ENCODE measurements at regions not wholly inside any gene's neighbourhood (a gene's known extent, or its start where the extent isn't known, plus 50 kb on each side); places are given as distances from the start of the nearest gene placed in this dataset.

DNA sequence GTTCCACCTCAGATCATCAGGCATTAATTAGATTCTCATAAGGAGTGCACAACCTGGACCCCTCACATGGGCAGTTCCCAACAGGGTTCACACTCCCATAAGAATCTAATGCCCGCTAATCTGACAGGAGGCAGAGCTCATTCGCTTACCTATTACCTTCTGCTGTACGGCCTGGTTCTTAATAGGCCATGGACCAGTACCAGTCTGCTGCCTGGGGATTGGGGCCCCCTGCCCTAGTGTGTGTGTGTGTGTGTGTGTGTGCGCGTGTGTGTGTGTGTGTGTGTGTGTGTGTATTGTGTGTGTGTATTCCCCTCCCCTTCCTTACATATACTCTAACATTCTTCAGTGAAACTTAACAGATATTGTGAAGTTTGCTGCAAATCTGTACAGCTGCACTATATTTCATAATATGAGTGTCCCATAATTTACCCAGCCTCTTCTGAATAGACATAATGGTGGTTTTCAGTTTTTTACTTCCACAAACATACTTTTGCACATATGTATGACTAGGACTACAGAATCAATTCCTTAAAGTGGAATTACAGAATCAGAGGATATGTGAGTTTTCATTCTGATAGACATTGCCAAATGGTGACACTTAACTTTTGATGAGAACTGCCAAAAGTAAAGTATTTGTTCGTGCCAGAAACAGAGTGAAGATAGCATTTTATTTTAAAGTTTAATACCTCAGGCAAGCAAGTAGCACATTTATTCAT lies 205.2 kb upstream of the EEA1 start:
- DNase-seq, result no peak

DNA sequence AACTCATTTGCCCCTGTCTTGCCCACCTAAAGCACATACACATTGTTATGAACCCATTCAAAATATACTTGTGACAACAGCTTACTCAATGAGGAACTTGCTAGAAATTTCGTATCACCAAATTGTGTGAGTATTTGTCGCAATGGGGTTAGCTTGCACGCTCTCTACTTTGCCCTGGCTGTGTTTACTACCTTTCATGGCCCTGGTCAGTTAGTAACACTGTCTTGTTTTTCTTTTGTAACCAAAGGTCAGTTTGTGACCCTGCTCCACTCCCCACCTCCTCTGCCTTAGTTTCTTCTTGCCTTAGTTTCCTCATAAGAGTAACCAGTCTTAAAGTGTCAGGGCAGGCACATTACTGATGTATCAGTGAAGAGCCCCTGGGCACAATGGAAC lies 205.8 kb upstream of the EEA1 start:
- DNase-seq, result no peak

DNA sequence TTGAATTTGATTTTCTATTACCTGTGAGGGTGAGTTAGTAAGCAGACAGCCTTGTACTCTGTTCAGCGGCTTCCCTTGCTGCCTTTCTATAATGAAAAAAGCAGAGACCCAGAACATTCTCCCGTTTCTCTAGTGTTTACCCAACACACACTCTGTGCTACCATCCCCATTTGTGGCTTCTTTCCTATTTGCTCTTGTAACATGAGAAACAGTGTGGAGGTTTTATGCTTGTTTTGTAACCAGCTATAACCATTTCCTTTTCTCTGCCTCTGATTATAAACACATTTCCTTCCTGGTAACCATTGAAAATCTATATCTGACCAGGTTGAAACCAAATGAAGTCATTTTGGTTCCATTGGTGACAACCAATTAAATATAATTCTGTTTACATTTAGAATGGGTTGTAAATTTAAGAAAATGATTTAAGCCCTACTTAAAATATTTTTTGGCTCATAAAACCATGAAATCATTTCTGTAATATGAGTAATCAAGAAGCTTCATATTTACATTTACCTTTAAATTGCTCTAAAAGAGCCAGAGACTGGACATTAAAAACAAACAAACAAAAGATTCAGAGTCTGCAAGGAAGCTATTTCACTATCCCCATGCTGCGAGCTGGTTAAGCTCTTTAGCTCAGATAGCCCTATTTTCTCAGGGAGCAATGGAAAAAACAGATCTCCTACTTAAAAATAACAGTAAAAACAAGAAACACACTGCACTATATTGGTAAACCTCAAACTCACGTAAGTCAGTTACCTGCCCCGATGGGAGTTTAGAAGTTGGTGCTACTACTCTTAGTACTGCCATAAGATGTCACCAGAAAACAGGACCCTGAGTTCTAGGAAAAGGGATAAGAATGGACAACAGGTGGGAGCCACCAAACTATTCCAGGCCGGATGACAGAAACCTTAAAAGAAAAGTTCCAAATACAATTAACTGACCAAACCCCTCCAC lies 206.5 kb upstream of the EEA1 start:
- DNase-seq, result no peak

DNA sequence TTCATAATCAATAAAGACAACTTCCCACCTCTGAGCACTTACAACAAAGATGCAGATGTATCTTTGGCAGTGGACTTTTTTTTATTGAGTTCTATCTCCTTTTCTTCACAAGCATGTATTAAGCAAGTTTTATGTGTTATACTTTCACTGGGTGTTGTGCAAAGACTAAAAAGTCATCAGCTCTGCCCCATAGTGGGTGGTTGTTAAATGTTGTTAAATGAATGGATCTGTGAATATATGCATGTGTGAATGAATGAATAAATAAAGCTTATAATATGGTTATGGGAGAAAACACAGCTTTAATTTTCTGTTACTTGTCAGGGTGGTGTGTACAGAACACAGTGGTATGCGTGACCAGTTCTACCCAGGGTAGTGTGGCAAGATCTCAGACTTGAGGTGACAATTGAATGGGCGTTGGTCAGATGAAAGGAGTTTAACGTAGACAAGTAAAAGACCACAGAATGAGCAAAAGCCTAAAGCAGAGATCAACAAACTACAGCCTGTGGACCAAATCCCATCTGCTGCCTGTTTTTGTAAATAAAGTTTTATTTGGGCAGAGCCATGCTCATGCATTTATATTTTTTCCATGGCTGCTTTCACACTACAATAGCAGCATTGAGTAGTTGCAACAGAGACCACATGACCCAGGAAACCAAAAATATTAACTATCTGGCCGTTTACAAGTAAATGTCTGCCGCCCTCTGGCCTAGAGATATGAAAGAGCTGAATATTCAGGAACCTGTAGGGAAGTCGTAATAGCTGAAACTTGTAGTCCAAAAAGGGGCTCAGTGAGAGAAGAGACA lies 207.4 kb upstream of the EEA1 start:
- DNase-seq, result no peak

DNA sequence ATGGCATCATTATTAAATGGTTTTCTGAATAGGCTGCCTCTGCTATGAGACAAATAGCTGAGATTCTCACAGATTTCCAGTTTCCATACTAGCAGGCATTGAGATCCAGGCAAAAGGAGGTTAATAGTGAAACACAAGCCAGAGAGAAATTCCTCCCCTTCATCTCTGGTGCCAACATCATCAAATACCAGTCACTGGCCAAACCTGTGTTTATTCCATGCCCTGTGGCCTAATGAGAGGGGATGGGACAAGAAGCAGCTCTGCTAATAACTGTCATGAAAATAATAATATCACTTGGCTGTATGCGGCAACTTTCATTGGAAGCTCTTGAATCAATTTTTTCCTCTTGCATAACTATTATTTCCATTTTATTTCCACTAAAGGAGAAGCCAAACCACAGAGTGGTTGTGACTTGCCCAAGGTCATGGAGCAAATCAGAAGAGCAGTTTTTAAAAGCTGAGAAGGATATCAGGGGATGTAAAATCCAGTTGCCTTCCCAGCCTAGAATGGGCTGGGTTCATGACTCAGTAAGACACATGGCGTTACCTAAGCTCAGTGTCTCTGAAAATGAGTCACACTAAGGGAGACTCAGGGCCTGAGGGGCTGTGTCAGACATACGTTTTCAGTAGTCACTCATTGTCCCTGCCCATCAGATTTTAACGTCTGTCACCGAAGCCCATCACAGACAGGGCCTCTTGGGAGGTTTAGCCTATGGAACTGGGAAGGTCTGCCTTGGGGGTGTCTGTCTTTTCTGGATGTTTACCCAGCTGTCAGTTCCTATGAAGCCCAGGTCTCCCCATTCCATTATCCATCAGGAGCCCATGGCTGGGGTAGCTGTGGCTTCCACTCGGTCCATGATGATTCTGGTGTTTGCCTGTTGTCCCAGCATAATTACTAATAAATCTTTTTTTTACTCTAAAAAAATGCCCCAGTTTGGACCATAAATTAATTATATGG lies 208.8 kb upstream of the EEA1 start:
- no peak for DNase-seq

DNA sequence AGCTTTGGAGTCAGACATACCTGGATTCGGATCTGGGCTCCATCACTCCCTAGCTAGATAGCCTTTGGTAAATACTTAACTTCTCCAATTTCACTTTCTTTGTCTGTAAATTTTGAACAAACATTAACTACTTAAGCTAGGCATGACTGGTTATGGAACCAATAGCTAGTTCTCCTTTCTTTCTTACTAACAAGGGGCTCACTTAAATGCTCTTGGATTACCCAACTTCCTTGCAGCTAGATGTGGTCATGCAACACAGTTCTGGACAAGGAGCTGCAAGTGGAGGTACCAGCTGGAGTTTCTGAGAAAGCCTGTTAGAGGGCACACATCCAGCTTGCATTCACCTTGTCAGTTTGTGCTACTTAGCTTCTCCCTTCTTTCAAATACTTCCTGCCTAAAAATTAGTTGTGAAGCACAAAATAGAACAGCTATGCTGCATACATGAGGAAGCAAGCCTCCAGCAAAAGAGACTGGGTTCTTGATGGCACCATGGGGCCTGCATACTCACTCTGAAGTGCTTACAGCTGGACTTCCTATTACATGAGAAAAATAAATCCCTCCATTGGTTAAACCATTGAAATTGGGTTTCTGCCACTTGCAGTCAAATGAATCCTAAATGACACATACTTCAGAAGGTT lies 210.1 kb upstream of the EEA1 start:
- DNase-seq, result no peak

DNA sequence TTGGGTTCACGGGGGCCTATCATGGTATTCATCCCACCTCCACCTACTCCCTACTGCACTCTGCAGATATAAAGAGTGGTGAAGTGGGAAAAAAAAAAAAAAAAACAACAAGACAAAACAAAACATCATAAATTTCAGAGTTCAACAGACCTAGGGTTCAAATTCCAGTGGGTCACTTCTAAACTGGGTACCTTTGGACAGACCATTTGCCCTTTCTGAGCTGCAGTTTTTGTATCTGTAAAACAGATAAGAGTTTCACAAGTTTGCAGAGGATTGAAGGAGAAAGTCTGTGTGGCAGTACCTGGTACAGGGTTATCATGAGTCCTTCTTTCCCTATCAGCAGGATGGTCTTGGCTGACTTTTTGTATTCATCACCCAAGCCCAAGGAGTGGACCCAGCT lies 211.2 kb upstream of the EEA1 start:
- DNase-seq, result no peak

DNA sequence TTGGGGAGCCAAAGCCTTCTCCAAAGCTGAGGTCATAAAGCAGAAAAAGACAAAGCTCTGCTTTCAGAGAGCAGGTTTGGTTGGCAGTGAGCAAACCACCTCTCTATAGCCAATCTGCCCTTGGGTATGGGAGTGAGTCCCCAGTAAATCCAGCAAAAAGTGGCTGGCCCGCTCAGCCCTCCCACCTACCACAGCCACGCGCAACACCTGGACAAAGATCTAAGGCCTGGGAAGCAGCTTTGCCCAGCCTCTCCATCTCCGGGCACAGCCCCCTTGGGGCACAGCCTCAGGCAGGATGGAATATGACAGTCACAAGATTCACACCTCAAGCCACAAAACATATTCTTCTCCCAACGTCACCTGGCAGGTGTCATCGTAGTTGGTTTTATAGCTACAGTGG lies 211.7 kb upstream of the EEA1 start:
- DNase-seq, result no peak

DNA sequence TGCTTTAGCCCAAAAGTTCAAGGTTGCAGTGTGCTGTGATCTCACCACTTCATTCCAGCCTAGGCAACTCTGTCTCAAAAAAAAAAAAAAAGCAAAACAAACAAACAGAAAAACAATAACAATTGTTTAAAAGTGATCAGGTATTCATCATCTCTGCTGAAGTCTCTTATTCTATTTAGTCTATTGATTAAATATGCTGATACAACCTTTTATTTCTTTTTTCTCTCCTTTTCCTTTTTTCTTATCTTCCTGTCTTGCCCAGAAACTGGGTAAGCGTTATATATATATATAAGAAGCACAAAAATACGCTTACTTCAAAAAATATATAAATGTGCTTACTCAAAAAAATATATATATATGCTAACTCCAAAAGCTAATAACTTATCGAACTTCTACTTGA lies 213.8 kb upstream of the EEA1 start:
- DNase-seq, result no peak

DNA sequence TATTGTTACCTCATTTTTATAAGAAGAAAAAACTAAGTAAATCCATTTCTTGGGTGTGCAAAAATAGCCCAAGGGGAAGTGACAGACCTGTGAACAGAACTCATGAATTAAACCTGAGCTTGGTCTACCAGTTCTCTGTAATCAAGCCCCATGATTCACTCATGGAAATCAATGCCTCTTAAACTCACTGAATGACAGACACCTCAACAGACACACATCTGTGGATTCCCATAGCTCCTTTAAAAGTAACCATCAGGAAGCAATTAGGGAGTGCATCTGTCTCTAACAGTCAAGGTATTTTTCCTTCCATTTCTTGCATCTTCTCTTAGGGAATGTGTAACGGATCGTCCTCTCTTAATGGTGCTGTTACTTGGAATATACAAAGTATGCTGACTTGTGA lies 215.0 kb upstream of the EEA1 start:
- no peak for DNase-seq

DNA sequence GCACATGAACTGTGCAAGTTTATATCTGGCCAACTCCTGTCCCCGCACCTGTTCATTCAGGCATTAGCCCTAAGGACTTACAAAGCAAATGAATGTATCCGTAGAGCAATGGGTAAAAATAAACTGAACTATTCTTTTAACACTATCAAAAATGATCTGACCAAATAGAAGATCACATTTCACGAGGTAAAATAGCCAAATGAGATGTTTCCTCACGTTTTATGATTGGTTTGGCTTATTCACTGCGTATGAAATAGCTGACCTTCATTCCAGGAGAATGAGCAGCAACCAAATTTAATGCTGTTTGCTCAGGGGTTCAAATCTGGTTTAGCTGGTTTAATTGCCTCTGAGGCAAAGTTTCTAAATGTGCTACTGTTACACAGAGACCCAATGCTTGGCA lies 216.0 kb upstream of the EEA1 start:
- no peak for DNase-seq

DNA sequence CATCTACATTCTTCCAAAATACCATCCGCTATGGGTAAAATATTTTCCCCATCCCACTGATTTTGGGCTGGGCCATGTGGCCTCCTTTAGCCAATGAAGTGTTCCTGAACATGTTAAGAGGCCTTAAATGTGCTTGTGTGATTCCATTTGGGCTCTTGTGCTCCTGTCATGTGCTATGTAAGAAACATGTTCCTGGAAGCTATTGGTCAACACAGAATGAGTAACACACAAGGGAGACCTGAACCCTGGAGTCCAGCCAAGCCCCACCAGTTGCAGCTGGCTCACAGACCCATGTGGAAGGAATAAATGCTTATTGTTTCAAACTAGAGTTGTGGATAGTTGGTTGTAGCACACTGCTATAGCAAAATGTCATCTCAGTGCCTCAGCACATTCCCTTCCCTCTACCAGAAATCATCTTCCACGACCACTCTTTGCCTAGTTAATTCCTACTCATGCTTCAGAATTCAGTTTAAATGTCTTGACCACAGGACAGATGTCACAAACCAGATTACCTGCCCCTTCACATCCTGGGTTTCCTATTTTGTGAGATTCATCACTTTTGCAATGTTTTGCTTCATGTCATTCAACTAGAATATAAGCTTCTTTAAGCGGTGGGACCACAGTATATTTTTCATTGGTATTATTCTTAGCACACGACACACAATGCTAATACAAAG lies 217.3 kb upstream of the EEA1 start:
- DNase-seq, result no peak

DNA sequence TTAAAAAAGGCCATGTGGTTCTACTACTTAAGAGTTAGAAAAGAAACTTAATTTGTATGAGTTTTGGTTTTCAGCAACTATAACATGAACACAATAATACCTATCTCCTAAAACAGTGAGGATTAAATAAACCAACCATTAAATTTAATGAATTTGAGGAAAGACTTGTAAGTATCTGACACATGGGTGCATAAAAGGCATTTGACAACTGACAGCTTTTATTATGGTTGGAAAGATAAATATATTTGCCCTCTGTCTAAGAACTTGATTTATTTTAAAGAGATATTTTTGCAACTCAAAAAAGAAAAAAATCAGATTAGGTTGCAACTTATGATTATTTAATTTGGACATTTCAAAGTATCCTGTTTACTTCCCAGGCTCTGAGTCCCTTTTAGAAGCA lies 217.9 kb upstream of the EEA1 start:
- no peak for DNase-seq

DNA sequence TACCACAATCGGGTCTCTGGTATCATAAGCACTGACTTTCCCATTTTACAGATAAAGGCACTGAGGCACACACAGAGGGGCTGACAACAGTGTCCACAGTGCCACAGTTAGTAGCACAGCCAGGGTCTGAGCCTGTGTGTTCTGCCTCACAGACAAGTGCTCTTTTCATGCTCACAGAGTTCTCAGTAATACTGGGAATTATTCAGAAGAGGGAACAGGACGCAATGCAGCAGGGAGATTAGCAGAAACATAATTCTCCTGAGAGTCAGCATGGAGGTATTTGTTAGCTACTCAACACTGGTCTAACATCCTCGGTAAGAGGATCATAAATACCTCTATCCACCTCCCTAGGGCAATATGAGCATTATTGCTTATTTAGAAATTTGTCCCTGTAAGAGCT lies 219.3 kb upstream of the EEA1 start:
- DNase-seq, result no peak

DNA sequence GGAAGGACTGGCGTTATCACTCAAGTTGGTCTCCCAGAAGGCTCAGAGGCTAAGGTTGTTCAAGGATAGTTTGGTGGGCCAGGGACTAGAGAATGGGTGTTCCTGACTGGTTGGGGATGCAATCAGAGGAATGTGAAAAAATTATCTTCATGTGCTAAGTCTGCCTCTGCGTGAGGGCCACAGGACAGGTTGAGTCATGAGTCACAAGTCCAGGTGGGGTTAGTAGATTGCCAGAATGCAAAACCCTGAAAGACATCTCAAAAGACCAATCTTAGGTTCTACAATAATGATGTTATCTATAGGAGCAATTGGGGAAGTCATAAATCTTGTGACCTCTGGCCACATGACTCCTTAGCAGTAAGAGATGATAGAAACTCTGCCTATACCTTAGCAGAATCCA lies 220.1 kb upstream of the EEA1 start:
- no peak for DNase-seq

DNA sequence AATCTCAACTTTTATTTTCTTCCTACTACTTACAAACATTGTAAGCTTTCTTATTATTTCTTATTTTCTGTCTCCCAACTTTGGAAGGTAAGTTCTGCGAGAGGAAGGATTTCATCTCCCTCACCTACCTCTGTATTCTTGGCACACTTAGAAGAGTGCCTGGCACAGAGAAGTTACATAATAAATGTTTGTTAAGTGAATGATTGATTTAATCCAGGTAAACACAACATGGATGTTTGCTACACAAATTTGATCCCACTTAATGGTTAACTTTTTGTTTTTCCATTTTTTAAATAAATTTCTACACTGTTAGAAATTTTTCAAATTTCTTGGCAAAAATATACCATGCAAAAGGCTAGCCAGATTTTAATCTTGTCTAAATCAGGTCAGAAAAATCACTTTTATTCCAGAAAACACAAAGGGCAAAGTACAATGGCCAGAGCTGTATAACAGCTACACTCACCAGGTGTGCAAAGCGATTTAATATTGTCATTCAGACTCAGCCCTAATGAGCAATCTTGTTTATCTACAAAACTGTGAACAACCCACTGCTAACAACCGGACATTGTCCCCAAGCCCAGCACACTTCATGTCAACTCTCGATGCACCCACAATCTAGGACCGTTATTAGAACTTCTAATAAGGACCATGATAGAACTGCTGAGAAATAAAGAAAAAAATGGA lies 222.1 kb upstream of the EEA1 start:
- no peak for DNase-seq

DNA sequence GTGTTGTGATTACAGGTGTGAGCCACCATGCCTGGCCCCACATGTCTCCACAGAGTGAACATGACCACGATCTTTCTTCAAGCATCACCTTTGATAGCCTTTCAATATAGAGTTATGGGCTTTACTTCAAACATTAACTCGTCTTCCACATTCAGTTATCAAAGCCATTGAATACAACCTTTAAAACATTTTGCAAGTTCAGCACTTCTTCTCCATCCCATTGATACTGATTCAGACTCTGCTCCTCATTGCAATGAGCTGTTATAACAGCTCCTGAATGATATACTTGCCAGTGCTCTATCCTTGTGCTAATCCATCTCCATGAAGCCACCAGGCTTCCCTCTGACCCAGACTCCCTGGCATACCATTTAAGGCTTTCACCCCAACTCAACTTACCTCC lies 223.5 kb upstream of the EEA1 start:
- no peak for DNase-seq

DNA sequence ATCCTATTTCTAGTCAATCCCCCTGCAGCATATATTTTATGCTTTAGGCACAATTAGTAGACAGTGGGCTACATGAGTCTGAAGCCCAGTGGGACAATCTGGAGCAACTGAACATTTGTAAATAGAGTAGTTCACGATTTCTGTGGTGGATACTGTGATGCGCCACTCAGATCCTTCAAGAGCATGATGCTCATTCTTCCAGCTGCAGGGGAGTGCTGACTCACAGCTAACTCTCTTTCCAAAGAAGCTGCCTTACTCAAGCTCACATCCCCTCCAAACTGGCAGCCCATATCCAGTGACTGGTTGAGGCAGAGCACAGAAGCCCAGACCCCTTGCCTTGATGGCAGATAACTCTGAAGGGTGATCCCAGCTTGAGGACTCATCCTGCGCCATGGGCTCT lies 224.2 kb upstream of the EEA1 start:
- DNase-seq, result no peak

DNA sequence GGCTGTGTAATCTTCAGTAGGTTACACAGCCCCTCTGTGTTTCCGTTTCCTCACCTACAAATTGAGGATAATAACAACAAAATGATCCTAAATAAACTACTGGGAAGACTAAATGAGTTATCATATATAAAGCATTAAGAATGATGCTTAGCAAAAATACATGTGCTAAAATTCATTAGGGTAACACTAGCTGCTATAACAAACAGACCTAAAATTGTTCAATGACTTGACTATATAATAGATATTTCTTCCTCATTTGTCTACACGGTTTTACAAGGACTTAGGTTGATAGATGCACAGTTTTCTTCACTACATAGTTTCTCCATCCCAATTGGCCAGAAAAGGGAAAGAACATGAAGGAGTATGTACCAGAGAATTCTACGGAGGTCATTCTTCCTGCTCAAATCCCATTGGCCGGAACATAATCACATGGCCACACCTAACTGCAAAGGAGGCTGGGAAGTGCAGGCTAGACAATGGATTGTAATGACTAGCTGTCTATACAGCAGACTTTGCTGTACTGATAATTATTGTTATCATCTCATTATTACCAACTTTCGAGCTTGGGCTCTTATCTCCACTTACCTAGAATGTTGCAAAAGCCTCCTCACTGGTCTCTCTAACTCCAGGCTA lies 223.5 kb upstream of the NUDT4 start:
- DNase-seq, result no peak
